NCI-H2171 treated with DMSO at 0.1 percent for 48 hours (cell line): ENCODE measurements at regions not wholly inside any gene's neighbourhood (a gene's known extent, or its start where the extent isn't known, plus 50 kb on each side); places are given as distances from the start of the nearest gene placed in this dataset.

ENCODE experiments used
- DNase-seq: peaks from one replicate; lab custom pipeline; 2025; lab: John Stamatoyannopoulos, UW

- DNase-seq: no peak
Observed at GRCh38 chr1:22264464-22265341, 121.8 kb upstream of the WNT4 start.

GRCh38 chr1:22266141-22266540 is 123.2 kb upstream of the WNT4 start:
- DNase-seq: no peak

- no peak for DNase-seq
Observed at GRCh38 chr1:22267413-22268175, 124.7 kb upstream of the WNT4 start.

DNA sequence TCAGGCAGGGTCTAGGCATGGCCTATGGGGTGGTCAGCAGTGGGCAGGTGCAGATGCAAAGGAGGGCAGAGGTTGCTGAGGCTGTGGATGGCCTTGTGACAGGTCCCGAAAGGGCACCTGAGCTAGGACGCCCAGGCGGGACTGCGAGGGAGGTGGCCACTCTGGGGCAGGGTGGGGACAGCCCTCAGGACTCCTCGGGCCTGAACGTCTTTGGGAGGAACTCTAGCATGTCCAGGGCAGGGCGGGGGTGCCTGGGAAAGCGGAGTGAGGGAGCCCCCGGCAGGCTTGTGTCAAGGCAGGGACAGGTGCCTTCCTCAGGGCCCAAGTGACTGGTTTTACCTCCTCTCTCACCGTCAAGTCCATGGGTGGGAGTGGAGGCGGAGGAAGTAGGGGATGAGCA is 125.4 kb upstream of the WNT4 start:
- no peak for DNase-seq

GRCh38 chr1:22271847-22272801 is 129.2 kb upstream of the WNT4 start:
- no peak for DNase-seq

DNA sequence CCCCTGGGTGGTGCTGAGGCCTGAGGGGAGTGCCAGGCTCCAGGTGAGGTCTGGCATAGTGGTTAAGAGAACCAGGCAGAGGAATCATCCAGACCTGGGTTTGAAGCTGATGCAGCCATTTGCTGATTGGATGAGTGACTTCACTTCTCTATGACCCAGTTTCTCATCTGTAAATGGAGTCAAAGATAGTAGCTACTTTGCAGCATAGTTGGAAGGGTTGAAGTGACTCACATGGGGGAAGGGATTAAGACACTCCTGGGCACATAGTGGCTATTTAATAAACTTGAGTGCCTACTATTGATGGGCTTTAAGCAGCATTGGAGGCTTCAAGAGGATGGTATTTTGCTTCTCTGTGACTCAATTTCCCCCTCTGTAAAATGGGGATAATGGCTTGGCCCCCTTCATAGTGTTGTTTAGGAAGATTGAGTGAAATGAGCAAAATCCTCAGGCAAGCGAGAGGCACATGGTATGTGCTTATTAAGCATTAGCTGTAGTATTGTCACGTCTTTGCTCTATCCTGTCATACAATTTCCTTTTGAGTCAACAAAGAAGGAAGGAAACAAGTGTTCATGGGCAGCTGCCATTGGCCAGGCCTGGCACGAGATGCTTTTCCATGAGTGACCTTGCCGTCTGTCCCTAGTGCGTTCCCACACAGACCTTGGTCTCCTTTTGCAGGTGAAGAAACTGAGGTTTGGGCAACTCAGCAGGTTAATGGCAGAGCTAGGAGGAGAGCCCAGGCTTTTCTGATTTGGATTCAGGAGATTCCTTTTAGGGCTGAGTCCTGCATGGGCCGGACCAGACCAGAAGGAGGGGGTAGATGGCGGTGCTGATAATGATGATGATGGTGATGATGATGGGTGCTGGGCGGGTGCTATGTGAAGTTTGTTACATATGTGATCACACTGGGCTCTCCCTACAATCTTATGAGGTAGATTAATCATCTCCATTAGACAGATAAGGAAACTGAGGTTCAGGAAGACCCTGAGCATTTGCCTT is 131.1 kb upstream of the WNT4 start:
- no peak for DNase-seq

DNA sequence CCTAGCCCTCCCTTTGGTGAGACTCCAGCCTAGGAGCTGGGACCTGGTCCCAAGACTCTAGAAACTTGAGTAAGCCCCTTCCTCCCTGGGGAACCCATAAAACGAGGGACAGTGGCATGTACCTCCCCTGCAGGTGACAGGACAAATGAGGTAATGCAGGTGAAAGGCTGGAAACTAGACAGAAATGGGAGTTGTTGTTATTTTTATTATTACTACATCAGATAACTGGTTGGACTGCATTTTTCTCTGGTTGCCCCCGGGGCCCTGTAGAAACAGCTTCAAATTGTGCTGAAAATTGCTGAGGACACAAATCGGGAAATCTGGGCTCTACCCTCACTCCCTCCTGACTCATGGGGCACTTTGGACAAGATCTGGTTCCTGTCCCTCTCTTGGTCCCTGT is 132.3 kb upstream of the WNT4 start:
- no peak for DNase-seq

- DNase-seq: peak; percentile 21
Observed at GRCh38 chr1:22275626-22276395, 132.9 kb upstream of the WNT4 start.

- no peak for DNase-seq
Observed at GRCh38 chr1:22276396-22276748, 133.5 kb upstream of the WNT4 start.

DNA sequence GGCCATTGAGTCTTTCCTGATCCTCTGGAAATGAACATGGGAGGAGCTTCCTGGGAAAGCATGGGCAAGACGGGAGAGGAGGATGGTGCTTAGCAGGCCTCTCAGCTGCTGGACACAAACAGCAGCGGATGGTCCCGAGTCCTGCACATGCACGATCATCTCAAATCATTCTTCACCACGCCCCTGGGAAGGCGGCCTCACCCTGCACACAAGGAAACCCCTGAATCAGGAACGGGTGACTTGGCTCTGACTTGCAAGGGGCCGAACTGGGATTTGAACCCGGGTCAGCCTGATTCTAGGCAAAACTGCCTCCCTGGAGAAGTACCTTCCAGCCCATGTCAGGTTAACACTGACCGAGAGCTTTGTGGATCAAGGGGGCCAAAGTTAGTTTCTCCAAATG is 134.8 kb upstream of the WNT4 start:
- DNase-seq: no peak

- no peak for DNase-seq
Observed at GRCh38 chr1:22279735-22280134, 136.8 kb upstream of the WNT4 start.

DNA sequence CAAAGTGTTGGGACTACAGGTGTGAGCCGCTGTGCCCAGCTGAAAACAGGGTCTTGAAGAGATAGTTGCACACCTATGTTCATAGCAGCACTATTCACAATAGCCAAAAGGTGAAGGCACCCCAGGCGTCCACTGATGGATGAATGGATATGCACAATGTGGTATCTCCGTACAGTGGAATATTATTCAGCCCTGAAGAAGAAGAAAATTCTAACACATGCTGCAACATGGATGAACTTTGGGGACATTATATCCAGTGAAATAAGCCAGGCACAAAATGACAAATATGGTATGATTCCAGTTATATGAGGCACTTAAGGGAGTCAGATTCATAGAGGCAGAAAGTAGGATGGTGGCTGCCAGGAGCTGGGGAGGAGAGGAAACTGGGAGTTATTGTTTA is 137.6 kb upstream of the WNT4 start:
- DNase-seq: no peak

- no peak for DNase-seq
Observed at GRCh38 chr1:22281521-22282363, 138.8 kb upstream of the WNT4 start.

GRCh38 chr1:22282364-22282995 is 139.6 kb upstream of the WNT4 start:
- DNase-seq: no peak

GRCh38 chr1:22283596-22283995 is 140.7 kb upstream of the WNT4 start:
- no peak for DNase-seq

GRCh38 chr1:22284236-22284635 is 141.3 kb upstream of the WNT4 start:
- DNase-seq: no peak

GRCh38 chr1:22284906-22285548 is 142.1 kb upstream of the WNT4 start:
- no peak for DNase-seq
